Hepatocyte (in vitro differentiated cells): ENCODE measurements at regions not wholly inside any gene's neighbourhood (a gene's known extent, or its start where the extent isn't known, plus 50 kb on each side); places are given as distances from the start of the nearest gene placed in this dataset.
A peak's percentile ranks its signal among the peaks of the same experiment; 100 is the strongest.

ENCODE experiments used
- EZH2 ChIP-seq: fragments of 200-600 bp; sonication (generic); IDR thresholded peaks from 2 replicates; pipeline ENCODE4 v1.6.1; 2016; ENCODE audit warnings: antibody characterized with exemption, mild to moderate bottlenecking, borderline replicate concordance
- TF ChIP-seq, protein P1 (sequence below): fragments of 200-600 bp; sonication (generic); IDR thresholded peaks from 2 replicates; pipeline ENCODE4 v1.5.1; 2016; ENCODE audit warnings: antibody characterized with exemption, mild to moderate bottlenecking; ENCODE audit not compliant: poor library complexity

DNA sequence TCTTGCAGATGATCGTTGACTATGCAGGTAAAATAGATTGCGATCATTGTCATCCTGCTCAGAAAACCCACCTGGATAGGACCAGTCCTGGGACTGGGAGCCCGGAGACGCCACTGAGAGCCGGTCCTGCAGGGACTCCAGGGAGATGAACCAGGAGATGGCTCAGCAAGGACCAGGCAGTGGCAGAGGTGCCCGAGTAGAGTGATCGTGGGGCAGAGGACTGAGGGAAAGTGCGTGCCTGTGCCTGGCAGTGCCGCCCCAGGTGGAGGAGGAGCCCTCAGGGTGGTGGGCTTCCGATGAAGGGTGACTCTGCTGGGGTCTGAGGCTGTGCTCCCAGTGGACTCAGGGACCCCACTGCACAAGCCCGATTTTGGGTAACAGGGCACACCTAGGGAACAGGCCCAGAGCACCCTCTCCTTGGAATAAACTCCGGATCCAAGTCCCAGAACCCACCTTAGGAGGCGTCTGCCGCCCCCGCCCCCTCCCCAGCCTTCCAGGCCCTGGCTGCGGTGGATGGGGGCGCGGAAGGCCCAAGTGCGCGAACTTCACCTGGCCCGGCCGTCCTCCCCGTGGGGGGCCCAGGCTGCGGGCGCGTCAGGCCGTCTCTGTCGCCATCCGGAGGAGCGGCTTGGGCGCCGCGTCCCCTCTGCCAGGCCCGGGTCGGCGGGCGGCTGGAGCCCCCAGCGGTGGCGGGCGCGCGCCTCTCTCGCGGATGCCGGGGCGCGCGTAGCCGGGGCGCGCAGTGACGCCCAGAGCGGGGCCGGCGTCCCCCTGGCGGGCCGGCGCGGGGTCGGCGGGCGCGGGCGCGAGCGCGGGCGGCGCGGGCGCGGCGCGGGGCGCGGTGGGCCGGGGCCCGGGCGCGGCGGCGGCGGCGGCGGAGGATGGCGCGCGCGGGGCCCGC is 1338.8 kb downstream of the BRD1 start:
- TF ChIP-seq, protein P1, sequence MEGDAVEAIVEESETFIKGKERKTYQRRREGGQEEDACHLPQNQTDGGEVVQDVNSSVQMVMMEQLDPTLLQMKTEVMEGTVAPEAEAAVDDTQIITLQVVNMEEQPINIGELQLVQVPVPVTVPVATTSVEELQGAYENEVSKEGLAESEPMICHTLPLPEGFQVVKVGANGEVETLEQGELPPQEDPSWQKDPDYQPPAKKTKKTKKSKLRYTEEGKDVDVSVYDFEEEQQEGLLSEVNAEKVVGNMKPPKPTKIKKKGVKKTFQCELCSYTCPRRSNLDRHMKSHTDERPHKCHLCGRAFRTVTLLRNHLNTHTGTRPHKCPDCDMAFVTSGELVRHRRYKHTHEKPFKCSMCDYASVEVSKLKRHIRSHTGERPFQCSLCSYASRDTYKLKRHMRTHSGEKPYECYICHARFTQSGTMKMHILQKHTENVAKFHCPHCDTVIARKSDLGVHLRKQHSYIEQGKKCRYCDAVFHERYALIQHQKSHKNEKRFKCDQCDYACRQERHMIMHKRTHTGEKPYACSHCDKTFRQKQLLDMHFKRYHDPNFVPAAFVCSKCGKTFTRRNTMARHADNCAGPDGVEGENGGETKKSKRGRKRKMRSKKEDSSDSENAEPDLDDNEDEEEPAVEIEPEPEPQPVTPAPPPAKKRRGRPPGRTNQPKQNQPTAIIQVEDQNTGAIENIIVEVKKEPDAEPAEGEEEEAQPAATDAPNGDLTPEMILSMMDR, result peak; percentile 21
- no peak for TF ChIP-seq EZH2
